HL-60 (cell line): ENCODE measurements at regions not wholly inside any gene's neighbourhood (a gene's known extent, or its start where the extent isn't known, plus 50 kb on each side); places are given as distances from the start of the nearest gene placed in this dataset.

Source experiments
- CTCF ChIP-seq: IDR thresholded peaks from one replicate; pipeline ENCODE4 v1.5.1; 2011; ENCODE audit warnings: low read length, control low read depth, inconsistent platforms; ENCODE audit not compliant: insufficient read depth
- GABPA ChIP-seq: IDR thresholded peaks from 2 replicates; pipeline ENCODE4 v1.6.1; 2012; ENCODE audit warnings: low read depth
- POLR2AphosphoS5 ChIP-seq: IDR thresholded peaks from 2 replicates; pipeline ENCODE4 v1.6.1; 2012; ENCODE audit warnings: low read depth
- REST ChIP-seq: IDR thresholded peaks from 2 replicates; pipeline ENCODE4 v1.6.1; 2012; ENCODE audit warnings: low read depth; ENCODE audit not compliant: insufficient replicate concordance
- SPI1 ChIP-seq: IDR thresholded peaks from 2 replicates; pipeline ENCODE4 v1.6.1; 2012; ENCODE audit warnings: low read depth, mild to moderate bottlenecking, borderline replicate concordance

- TF ChIP-seq CTCF = no peak
- TF ChIP-seq POLR2AphosphoS5 = no peak
- TF ChIP-seq REST = no peak
- TF ChIP-seq GABPA = no peak
- no peak for TF ChIP-seq SPI1
Observed at GRCh38 chr6:2434116-2434515, 188.7 kb upstream of the GMDS start.
